ENCODE measurements at regions not wholly inside any gene's neighbourhood (a gene's known extent, or its start where the extent isn't known, plus 50 kb on each side); places are given as distances from the start of the nearest gene placed in this dataset.

DNA sequence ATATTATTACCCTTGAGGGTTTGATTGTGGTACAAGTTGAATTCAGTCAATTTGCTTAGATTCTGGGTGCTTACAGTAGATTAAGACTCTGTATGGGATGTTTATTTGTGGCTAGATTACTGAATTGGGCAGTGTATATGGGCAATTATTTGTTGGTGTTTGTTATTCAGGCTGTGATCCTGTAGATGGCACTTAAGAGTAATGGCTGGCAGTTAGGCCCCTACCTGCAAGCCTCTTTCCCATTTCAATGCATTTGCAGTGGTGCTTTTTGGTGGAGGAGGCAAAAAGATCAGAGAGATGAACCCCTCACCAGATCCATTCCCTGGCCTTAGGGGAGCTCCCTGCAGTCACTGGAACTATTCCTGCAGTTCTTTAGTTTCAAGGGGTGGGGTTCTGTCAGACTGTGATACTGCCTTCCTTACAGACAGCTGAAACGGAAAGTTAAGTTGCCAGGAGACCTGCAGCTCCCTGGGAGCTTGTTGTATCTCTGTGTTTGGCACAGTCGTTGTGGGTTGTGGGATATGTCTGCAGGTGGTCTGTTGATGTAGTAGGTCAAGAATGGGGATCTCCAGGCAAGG, 199.5 kb downstream of the AASDHPPT start (continued):
- TF ChIP-seq FOSL1 (IDR thresholded peaks at IDR 0.05; ENCODE audit: low read depth) (no peak), EZH2 (IDR thresholded peaks at IDR 0.05) (no peak), EZH2phosphoT487 (IDR thresholded peaks at IDR 0.05; ENCODE audit: borderline replicate concordance) (no peak), CEBPB (IDR thresholded peaks at IDR 0.05; ENCODE audit: low read depth) (no peak), POLR2A (IDR thresholded peaks at IDR 0.05; ENCODE audit: borderline replicate concordance, extremely low read depth, insufficient read depth, insufficient read length) (no peak), ZFX (IDR thresholded peaks at IDR 0.05) (no peak)
- TF ChIP-seq, protein P1, sequence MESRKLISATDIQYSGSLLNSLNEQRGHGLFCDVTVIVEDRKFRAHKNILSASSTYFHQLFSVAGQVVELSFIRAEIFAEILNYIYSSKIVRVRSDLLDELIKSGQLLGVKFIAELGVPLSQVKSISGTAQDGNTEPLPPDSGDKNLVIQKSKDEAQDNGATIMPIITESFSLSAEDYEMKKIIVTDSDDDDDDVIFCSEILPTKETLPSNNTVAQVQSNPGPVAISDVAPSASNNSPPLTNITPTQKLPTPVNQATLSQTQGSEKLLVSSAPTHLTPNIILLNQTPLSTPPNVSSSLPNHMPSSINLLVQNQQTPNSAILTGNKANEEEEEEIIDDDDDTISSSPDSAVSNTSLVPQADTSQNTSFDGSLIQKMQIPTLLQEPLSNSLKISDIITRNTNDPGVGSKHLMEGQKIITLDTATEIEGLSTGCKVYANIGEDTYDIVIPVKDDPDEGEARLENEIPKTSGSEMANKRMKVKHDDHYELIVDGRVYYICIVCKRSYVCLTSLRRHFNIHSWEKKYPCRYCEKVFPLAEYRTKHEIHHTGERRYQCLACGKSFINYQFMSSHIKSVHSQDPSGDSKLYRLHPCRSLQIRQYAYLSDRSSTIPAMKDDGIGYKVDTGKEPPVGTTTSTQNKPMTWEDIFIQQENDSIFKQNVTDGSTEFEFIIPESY (IDR thresholded peaks at IDR 0.05; ENCODE audit: extremely low read depth, insufficient replicate concordance, low read length) = no peak
- TF ChIP-seq, protein P2, sequence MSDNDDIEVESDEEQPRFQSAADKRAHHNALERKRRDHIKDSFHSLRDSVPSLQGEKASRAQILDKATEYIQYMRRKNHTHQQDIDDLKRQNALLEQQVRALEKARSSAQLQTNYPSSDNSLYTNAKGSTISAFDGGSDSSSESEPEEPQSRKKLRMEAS (IDR thresholded peaks at IDR 0.05) = no peak

DNA sequence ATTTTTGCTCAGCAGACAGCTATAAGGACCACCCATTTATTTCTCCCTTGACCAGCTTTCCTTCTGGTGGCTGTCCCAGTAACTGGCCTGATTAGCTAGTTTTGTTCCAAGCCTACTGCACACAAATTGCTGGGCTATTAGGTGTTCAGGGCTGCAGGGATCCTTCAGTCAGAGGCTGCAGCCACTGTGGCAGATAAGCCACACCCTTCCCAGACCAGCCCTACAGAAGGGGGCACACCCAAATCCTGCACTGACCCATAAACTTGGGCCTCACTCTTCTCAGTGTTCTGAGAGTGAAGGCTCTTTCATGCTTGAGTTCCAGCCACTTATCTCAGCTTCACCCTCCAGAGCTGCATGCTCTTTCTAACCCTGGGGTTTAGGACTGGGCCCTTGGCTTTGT, 200.0 kb downstream of the AASDHPPT start:
- RAD21 ChIA-PET (ENCODE audit: low non-redundant PET in 1 of 2, low total read pairs in 2 of 2, uncharacterized antibody in 2 of 2, unreplicated experiment in 2 of 2) = no interaction called here
- TF ChIP-seq, protein P3, sequence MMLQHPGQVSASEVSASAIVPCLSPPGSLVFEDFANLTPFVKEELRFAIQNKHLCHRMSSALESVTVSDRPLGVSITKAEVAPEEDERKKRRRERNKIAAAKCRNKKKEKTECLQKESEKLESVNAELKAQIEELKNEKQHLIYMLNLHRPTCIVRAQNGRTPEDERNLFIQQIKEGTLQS (IDR thresholded peaks at IDR 0.05) = no peak
- TF ChIP-seq SP1 (IDR thresholded peaks at IDR 0.05; ENCODE audit: low read depth) = no peak
- no peak for TF ChIP-seq EZH2 (IDR thresholded peaks at IDR 0.05)
- TF ChIP-seq RAD21 (IDR thresholded peaks at IDR 0.05; ENCODE audit: low read depth) = no peak
- no peak for TF ChIP-seq FOSL1 (IDR thresholded peaks at IDR 0.05; ENCODE audit: low read depth)
- TF ChIP-seq CEBPB (IDR thresholded peaks at IDR 0.05; ENCODE audit: low read depth) = no peak
- TF ChIP-seq YY1 (IDR thresholded peaks at IDR 0.05; ENCODE audit: extremely low read depth, insufficient replicate concordance, low read depth, low read length) = no peak
- no peaks in the 10 kb centered on the region for H4K20me1 ChIP-seq (ENCODE audit: insufficient read depth)
- no peaks in the 10 kb centered on the region for H3K9me3 ChIP-seq (ENCODE audit: control insufficient read depth in 1 of 2, insufficient read depth in 1 of 2, low read depth in 1 of 2, low read length in 2 of 2)
- no TSS peak for BruUV-seq (replicated peaks)
- no peak overlapping the region for H3K4me2 ChIP-seq (ENCODE audit: low read length)
- POLR2A ChIA-PET = no interaction called here
- no peaks in the 10 kb centered on the region for H3K36me3 ChIP-seq (ENCODE audit: control insufficient read depth in 1 of 2, insufficient read depth in 2 of 2, low read length in 2 of 2)
- peaks cover 0 to 6% of the 10 kb centered on the region in 2 experiments; a peak in 1 of 4 replicates for H3K4me1 ChIP-seq (ENCODE audit: control insufficient read depth in 1 of 2, insufficient read depth in 2 of 2, low read length in 2 of 2)
- no peak overlapping the region for H3K9ac ChIP-seq (ENCODE audit: low read length)
- ATAC-seq (no peak), DNase-seq (ENCODE audit: low read depth, low spot score) (no peak)
- no peaks in the 10 kb centered on the region for H3K79me2 ChIP-seq (ENCODE audit: insufficient read depth, low read length)
- CTCF ChIA-PET = no interaction called here
- H3K9me2 ChIP-seq (ENCODE audit: insufficient read depth) = no peaks in the 10 kb centered on the region
- intact Hi-C loops (cut with micrococcal nuclease) = no loop called here
- H3K27ac ChIP-seq (ENCODE audit: low read depth, low read length) = no peak overlapping the region
- H3K27me3 ChIP-seq (ENCODE audit: insufficient read depth, low read length) = no peaks in the 10 kb centered on the region
- no peak overlapping the region for H2AFZ ChIP-seq (ENCODE audit: low read depth, low read length, poor library complexity, severe bottlenecking)
- no peak overlapping the region for H3K4me3 ChIP-seq (replicated peaks in 1 of 2; ENCODE audit: low read depth in 1 of 2, low read length in 2 of 2)
